Nephron (organoid): ENCODE measurements at regions not wholly inside any gene's neighbourhood (a gene's known extent, or its start where the extent isn't known, plus 50 kb on each side); places are given as distances from the start of the nearest gene placed in this dataset.

ENCODE experiments used
- H3K27ac Mint-ChIP-seq, 3 experiments: 2 replicates each; pipeline ENCODE4 v1.8.0; 2020; ENCODE audit warnings: mixed read lengths in 3 of 3, mild to moderate bottlenecking in 2 of 3, moderate library complexity in 1 of 3
- H3K27me3 Mint-ChIP-seq: 2 replicates; pipeline ENCODE4 v1.8.0; 2021; ENCODE audit warnings: low read depth, mild to moderate bottlenecking, moderate library complexity, mixed read lengths
- H3K36me3 Mint-ChIP-seq: 2 replicates; pipeline ENCODE4 v1.8.0; 2020; ENCODE audit warnings: low read depth, mixed read lengths
- H3K4me1 Mint-ChIP-seq: 2 replicates; pipeline ENCODE4 v1.8.0; 2020; ENCODE audit warnings: mixed read lengths
- H3K4me3 Mint-ChIP-seq, 3 experiments: 2 replicates each; pipeline ENCODE4 v1.8.0; 2020; ENCODE audit warnings: mild to moderate bottlenecking in 3 of 3, mixed read lengths in 3 of 3, moderate library complexity in 2 of 3
- H3K9me3 Mint-ChIP-seq: 2 replicates; pipeline ENCODE4 v1.8.0; 2020; ENCODE audit warnings: mixed read lengths
- TF ChIP-seq, protein P1 (sequence below), 3 experiments: fragments of 200-600 bp; sonication (generic); IDR thresholded peaks; one replicate each; pipeline ENCODE4 v1.5.0; 2021; ENCODE audit warnings: antibody characterized with exemption in 3 of 3; ENCODE audit not compliant: unreplicated experiment in 3 of 3

DNA sequence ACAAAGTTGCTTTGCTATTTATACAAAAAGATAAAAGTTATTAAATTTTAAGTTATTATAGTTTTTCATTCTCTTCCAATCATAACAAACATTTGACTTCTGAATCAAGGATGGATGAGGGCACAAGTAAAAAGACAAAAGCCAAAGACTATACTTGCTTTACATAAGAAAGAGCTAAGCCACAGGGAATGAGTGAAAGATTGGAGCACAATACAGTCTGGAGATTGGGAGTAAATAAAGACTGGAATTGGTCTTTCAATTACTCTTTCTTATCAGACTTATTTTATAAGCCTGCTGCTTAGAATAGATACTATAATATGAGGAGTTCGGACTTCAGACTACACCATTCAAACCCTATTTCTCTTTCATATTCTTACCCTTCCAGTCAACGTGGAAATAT lies 1874.1 kb upstream of the PRR20A start:
- Mint-ChIP-seq H3K36me3 (no peaks in the 10 kb centered on the region), H3K9me3 (no peaks in the 10 kb centered on the region), H3K4me1 (no peaks in the 10 kb centered on the region), H3K4me3 (no peak overlapping the region), H3K27me3 (no peaks in the 10 kb centered on the region), H3K27ac (no peak overlapping the region)
- TF ChIP-seq, protein P1, sequence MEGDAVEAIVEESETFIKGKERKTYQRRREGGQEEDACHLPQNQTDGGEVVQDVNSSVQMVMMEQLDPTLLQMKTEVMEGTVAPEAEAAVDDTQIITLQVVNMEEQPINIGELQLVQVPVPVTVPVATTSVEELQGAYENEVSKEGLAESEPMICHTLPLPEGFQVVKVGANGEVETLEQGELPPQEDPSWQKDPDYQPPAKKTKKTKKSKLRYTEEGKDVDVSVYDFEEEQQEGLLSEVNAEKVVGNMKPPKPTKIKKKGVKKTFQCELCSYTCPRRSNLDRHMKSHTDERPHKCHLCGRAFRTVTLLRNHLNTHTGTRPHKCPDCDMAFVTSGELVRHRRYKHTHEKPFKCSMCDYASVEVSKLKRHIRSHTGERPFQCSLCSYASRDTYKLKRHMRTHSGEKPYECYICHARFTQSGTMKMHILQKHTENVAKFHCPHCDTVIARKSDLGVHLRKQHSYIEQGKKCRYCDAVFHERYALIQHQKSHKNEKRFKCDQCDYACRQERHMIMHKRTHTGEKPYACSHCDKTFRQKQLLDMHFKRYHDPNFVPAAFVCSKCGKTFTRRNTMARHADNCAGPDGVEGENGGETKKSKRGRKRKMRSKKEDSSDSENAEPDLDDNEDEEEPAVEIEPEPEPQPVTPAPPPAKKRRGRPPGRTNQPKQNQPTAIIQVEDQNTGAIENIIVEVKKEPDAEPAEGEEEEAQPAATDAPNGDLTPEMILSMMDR (IDR thresholded peaks at IDR 0.05; ENCODE audit: unreplicated experiment in 3 of 3), result no peak

DNA sequence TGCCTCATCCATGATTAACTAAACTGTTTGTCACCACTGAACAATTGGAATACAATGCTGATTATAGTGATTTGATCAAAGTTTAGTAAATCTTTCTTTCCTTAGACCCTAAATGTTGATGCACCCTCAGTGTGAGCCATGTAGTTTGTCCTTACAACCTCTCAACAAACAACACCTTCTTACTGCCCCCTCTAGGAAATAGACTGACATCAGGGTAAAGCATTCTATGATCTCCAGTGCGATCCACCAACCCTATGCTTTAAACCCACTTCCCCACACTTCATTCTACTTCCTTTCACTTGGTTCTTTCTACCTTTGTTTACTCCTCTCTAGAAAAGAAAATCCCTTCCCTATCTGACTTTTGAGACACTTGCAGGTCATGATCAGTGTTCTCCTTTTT lies 1842.5 kb upstream of the PRR20A start:
- no peaks in the 10 kb centered on the region for H3K36me3 Mint-ChIP-seq
- TF ChIP-seq, protein P1 (IDR thresholded peaks at IDR 0.05; ENCODE audit: unreplicated experiment in 3 of 3), result no peak
- no peak overlapping the region for H3K4me3 Mint-ChIP-seq
- H3K9me3 Mint-ChIP-seq, result no peaks in the 10 kb centered on the region
- no peak overlapping the region for H3K27ac Mint-ChIP-seq
- no peaks in the 10 kb centered on the region for H3K27me3 Mint-ChIP-seq
- H3K4me1 Mint-ChIP-seq, result no peaks in the 10 kb centered on the region

DNA sequence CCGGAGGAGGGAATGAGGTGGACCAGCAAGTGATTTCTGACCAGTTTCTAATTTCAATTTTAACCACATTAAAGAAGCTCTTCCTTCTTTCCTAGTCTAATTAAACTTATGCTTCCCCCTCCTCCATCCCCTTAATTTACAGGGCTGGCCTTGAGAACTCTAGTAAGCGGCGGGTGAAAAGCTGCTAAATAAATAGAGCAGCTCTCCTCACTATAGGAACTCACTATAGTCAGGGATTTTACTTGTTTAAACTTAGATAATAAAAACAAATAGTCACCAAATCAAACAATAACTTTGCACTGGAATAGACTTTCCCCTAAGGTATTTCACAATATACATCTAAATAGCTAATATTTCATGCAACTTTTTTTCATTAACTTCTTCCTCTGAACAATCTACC lies 1838.2 kb upstream of the PRR20A start:
- Mint-ChIP-seq H3K4me3 (no peak overlapping the region), H3K9me3 (no peaks in the 10 kb centered on the region), H3K27ac (no peak overlapping the region), H3K4me1 (no peaks in the 10 kb centered on the region), H3K36me3 (no peaks in the 10 kb centered on the region), H3K27me3 (no peaks in the 10 kb centered on the region)
- TF ChIP-seq, protein P1 (IDR thresholded peaks at IDR 0.05; ENCODE audit: unreplicated experiment in 3 of 3), result no peak

DNA sequence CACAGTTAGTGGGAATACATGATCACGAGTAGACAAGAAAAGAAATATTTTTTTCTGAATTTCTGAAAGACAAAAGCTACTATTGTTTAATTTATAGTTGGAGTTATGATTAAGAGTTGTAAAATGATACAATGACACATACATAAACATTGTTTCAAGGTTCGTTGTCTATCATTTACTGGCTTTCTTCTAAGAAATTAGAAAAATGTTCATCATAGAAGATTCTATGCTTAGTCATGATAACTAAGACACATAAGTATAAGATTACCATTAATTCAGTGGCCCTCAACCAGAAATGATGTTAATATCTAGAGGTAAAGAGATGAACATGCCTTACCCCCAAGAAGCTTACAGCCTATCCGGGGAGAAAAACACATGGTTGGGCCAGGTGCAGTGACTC lies 1832.8 kb upstream of the PRR20A start:
- H3K4me3 Mint-ChIP-seq, result no peak overlapping the region
- no peaks in the 10 kb centered on the region for H3K9me3 Mint-ChIP-seq

DNA sequence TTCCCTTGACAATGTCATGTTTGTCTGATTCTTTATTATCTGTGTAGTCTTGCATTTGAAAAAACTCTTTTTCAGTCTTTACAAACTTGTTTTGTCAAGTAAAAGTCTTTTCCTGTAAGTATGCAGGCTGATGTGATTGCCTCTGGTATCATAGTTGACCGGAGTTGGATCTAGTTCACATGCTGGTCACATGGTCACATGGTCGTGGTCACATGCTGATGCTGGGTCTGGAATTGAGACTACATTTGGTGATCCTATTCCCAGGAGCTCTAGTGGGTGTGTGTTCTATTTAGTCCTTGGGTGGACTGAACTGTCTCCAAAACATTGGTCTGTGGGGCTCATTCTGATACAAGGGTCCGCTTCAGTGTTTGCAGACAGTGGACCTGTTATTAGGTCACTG lies 1798.8 kb upstream of the PRR20A start:
- Mint-ChIP-seq H3K27me3 (no peaks in the 10 kb centered on the region), H3K9me3 (no peaks in the 10 kb centered on the region), H3K4me3 (no peak overlapping the region), H3K4me1 (no peaks in the 10 kb centered on the region), H3K36me3 (no peaks in the 10 kb centered on the region), H3K27ac (no peak overlapping the region)
- TF ChIP-seq, protein P1 (IDR thresholded peaks at IDR 0.05; ENCODE audit: unreplicated experiment in 3 of 3), result no peak

More for the DNA sequence above, 1832.8 kb upstream of the PRR20A start:
- H3K27me3 Mint-ChIP-seq, result no peaks in the 10 kb centered on the region
- TF ChIP-seq, protein P1 (IDR thresholded peaks at IDR 0.05; ENCODE audit: unreplicated experiment in 3 of 3), result no peak
- H3K4me1 Mint-ChIP-seq, result no peaks in the 10 kb centered on the region
- no peaks in the 10 kb centered on the region for H3K36me3 Mint-ChIP-seq
- H3K27ac Mint-ChIP-seq, result no peak overlapping the region

DNA sequence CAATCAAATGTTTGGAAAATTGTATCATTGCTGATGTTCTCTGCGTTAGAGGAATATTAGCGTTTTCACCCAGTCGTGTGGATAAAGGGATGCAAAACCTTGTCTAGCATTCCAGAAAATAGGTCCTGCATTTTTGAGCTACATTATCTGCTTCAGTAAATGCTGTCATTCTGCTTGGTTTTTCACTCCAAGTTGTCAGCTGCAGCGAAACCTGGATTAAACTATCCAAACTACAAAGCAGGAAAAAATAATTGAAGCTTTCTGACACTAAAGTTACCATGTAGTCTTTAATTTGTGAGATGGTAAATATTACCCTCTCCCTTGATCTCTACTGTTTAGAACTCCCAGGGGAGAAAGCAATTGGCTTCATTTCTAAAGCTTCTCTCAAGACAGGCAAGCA lies 1795.5 kb upstream of the PRR20A start:
- TF ChIP-seq, protein P1 (IDR thresholded peaks at IDR 0.05; ENCODE audit: unreplicated experiment in 3 of 3), result no peak
- Mint-ChIP-seq H3K4me3 (no peak overlapping the region), H3K9me3 (peaks cover 2% of the 10 kb centered on the region), H3K27ac (no peak overlapping the region), H3K36me3 (no peaks in the 10 kb centered on the region), H3K27me3 (no peaks in the 10 kb centered on the region), H3K4me1 (no peaks in the 10 kb centered on the region)
